Cardiac muscle cell (in vitro differentiated cells and primary cell): ENCODE measurements at regions not wholly inside any gene's neighbourhood (a gene's known extent, or its start where the extent isn't known, plus 50 kb on each side); places are given as distances from the start of the nearest gene placed in this dataset.
A peak's percentile ranks its signal among the peaks of the same experiment; 100 is the strongest.

Experiments
- DNase-seq, 2 donors: peaks; one replicate each; pipeline versions ENCODE4 v3.0.0 to v3.0.0-alpha.2; 2010 to 2017; ENCODE audit warnings: low read depth in 1 of 2, low spot score in 1 of 2
- H3K27ac ChIP-seq: fragments of 200-600 bp; sonication (generic); 2 replicates; pipeline ENCODE4 v1.5.1; 2016
- H3K27me3 ChIP-seq: fragments of 200-600 bp; sonication (generic); 2 replicates; pipeline ENCODE4 v1.6.0; 2016; ENCODE audit warnings: control low read depth
- H3K36me3 ChIP-seq: fragments of 200-600 bp; sonication (generic); 2 replicates; pipeline ENCODE4 v1.5.1; 2016; ENCODE audit warnings: control low read depth
- H3K4me1 ChIP-seq: fragments of 200-600 bp; sonication (generic); 2 replicates; pipeline ENCODE4 v1.8.1; 2017; ENCODE audit warnings: low read depth, mild to moderate bottlenecking, mixed run types
- H3K4me3 ChIP-seq: fragments of 200-600 bp; sonication (generic); 2 replicates; pipeline ENCODE4 v1.5.1; 2016; ENCODE audit warnings: mild to moderate bottlenecking
- H3K9me3 ChIP-seq: fragments of 200-600 bp; sonication (generic); 2 replicates; pipeline ENCODE4 v1.5.1; 2017; ENCODE audit warnings: low read depth, mild to moderate bottlenecking, control low read depth
- TF ChIP-seq, protein P1 (sequence below): IDR thresholded peaks from 2 replicates; pipeline ENCODE4 v1.5.1; 2012; ENCODE audit warnings: low read depth, mild to moderate bottlenecking, low read length

DNA sequence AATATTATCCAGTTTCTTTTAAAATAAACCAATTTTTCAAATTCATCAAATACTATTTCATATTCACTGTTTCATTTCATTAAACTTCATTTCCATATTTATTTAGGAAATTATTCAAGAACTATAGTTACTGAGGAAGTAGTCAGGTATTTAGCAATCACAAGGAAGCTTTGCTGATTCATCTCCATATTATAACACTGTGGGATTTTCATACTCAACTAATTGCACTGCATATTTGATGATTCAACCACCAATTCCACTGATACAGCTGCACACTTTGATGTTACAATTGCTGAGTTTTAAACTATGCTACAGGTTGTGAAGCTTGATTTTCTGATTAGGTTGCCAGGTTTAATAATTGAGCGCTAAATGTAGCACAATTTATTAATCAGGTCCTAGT is 556.8 kb upstream of the SLITRK1 start:
- Histone ChIP-seq H3K4me3 (no peak overlapping the region), H3K27ac (no peak overlapping the region), H3K4me1 (no peaks in the 10 kb centered on the region), H3K27me3 (no peaks in the 10 kb centered on the region), H3K36me3 (no peaks in the 10 kb centered on the region), H3K9me3 (no peaks in the 10 kb centered on the region)
- peak in 1 of 2 donors; percentile 32 for DNase-seq
- TF ChIP-seq, protein P1, sequence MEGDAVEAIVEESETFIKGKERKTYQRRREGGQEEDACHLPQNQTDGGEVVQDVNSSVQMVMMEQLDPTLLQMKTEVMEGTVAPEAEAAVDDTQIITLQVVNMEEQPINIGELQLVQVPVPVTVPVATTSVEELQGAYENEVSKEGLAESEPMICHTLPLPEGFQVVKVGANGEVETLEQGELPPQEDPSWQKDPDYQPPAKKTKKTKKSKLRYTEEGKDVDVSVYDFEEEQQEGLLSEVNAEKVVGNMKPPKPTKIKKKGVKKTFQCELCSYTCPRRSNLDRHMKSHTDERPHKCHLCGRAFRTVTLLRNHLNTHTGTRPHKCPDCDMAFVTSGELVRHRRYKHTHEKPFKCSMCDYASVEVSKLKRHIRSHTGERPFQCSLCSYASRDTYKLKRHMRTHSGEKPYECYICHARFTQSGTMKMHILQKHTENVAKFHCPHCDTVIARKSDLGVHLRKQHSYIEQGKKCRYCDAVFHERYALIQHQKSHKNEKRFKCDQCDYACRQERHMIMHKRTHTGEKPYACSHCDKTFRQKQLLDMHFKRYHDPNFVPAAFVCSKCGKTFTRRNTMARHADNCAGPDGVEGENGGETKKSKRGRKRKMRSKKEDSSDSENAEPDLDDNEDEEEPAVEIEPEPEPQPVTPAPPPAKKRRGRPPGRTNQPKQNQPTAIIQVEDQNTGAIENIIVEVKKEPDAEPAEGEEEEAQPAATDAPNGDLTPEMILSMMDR: no peak

DNA sequence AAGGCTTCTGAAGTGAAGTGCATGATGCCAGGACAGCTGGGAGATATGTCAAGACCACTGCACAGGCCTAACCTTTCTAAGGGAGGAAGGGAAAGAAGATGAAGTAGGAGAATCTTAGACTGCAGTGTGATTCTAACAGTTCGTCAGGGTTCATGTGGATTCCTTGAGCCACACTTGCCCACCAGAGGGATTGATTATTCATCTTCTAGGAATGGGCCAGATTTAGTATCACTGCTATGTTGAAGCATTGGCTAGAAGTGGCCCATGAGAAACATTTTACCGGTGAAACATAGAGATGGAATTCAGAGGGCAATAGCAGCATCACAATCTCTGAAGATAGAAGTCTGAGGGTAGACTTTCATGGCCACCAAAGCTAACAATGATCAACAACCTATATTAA is 550.8 kb upstream of the SLITRK1 start:
- peak in 1 of 2 donors; percentile 16 for DNase-seq
- no peaks in the 10 kb centered on the region for H3K9me3 ChIP-seq
- TF ChIP-seq, protein P1: no peak
- H3K4me3 ChIP-seq: no peak overlapping the region
- no peak overlapping the region for H3K27ac ChIP-seq
- H3K27me3 ChIP-seq: no peaks in the 10 kb centered on the region
- H3K4me1 ChIP-seq: no peaks in the 10 kb centered on the region
- H3K36me3 ChIP-seq: no peaks in the 10 kb centered on the region

DNA sequence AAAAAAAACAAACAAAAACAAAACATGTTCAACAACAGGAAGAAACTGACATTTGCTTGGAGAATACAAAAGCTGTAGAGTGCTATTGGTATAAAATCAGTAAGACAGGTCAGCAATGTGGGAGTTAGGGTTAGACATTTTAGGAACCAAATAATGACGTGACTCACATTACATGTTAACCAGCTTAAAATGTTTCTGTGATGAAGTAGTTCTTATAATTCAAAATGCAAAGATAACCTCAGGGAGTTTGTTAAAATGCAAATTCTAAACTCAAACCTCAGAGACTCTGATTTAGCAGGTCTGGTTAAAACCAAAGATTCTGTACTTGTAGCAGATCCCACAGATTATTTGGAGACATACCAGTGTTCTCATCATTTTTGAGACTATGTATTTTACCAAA is 549.4 kb upstream of the SLITRK1 start:
- Histone ChIP-seq H3K4me1 (no peaks in the 10 kb centered on the region), H3K27me3 (no peaks in the 10 kb centered on the region), H3K27ac (no peak overlapping the region), H3K4me3 (no peak overlapping the region), H3K36me3 (no peaks in the 10 kb centered on the region), H3K9me3 (no peaks in the 10 kb centered on the region)
- TF ChIP-seq, protein P1: no peak
- no peak for DNase-seq

DNA sequence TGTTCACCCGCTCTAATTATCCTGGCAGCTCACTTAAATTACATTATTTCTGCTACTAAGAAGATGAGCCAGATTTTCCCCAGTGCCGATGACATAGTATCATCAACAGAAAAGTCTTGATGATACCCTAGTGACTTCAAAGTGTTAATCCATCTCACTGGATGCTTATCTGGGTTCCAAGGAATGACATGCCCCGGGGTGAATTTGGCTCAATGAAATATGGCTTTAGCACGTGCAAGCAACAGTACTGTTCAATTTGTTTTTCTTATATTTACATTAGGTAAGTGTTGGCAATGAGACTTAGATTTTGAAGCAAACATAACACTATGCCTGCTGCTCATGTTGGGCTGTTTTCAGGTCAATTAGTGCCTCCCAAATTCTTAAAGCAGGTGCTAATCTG is 548.2 kb upstream of the SLITRK1 start:
- Histone ChIP-seq H3K36me3 (no peaks in the 10 kb centered on the region), H3K9me3 (no peaks in the 10 kb centered on the region), H3K27ac (no peak overlapping the region), H3K4me3 (no peak overlapping the region), H3K4me1 (no peaks in the 10 kb centered on the region), H3K27me3 (no peaks in the 10 kb centered on the region)
- DNase-seq: no peak
- TF ChIP-seq, protein P1: no peak

DNA sequence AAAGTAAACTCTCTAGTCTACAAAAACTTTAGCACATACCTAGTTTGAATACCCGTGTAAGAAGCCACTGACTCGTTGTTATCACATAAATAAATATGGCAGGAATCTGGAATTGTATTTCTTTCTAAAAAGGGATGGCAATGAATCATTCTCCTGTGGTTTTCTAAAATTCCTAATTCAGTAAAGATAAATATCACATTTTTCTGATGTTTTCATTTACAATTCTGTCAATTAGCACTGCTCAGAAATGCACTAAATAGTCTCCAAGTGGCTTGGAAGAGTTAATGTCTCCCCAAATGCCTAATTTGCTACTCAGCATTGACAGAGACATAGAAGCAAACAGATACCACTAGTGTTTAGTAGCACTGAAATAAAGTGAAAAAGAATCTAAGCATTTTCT is 547.7 kb upstream of the SLITRK1 start:
- H3K27me3 ChIP-seq: no peaks in the 10 kb centered on the region
- H3K4me3 ChIP-seq: no peak overlapping the region
- peak in 1 of 2 donors; percentile 30 for DNase-seq
- H3K36me3 ChIP-seq: no peaks in the 10 kb centered on the region
- no peaks in the 10 kb centered on the region for H3K9me3 ChIP-seq
- TF ChIP-seq, protein P1: no peak
- no peaks in the 10 kb centered on the region for H3K4me1 ChIP-seq
- H3K27ac ChIP-seq: no peak overlapping the region

DNA sequence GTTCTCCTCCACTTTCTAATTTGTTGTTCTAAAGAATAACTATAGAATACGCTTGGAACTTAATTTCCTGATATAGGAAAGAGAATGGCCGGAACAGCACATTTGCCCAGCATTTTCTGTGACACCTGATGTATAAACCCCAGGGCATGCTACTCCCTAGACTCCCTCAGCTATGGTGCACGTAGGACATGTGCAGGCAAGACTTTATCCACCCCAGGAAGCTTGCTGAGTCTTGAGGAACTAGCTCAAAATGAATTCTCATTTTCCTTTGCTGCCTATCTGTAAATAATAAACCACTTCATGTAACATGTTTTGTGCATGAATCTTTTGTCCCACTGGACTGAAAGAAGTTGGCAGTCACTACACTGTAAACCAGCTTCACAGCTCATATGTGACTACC is 535.8 kb upstream of the SLITRK1 start:
- Histone ChIP-seq H3K4me3 (no peak overlapping the region), H3K27ac (no peak overlapping the region), H3K27me3 (no peaks in the 10 kb centered on the region), H3K9me3 (no peaks in the 10 kb centered on the region), H3K36me3 (no peaks in the 10 kb centered on the region), H3K4me1 (no peaks in the 10 kb centered on the region)
- TF ChIP-seq, protein P1: no peak
- no peak for DNase-seq
